ENCODE measurements at regions not wholly inside any gene's neighbourhood (a gene's known extent, or its start where the extent isn't known, plus 50 kb on each side); places are given as distances from the start of the nearest gene placed in this dataset.

DNA sequence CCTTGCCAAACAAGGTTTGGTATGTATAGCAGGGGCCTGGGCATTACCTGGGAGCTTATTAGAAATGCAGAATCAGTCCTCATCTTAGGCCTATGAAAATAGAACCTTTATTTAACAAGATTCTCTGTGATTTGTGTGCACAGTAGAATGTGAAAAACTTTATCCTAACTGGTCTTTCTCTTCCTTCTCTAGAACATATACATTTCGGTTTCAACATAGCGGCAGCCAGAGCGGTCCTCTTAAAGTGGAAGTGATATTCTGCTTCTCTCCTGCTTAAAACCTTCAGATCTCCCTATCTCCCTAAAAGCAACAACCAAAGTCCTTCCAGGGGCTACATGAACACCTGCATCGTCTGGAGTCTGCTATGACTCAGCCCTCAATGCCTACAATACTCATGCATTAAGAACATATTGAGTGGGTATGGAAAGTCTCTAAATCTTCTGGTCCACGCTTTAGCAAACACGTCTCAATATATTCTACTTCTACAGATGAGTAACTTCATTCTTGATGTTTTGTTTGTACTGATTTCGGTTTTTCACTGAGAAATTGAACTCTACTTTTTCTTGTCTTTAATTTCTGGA, 84.5 kb downstream of the SPRY2 start (continued):
- TF ChIP-seq, protein P1, sequence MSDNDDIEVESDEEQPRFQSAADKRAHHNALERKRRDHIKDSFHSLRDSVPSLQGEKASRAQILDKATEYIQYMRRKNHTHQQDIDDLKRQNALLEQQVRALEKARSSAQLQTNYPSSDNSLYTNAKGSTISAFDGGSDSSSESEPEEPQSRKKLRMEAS (IDR thresholded peaks at IDR 0.05; ENCODE audit: low read depth, low read length) = no peak
- TF ChIP-seq EED (IDR thresholded peaks at IDR 0.05; ENCODE audit: low read depth) (peak; percentile 96), ZNF217 (IDR thresholded peaks at IDR 0.05) (0 out of 2 replicates have a peak, but pooled peaks have one; percentile 44), SUPT20H (IDR thresholded peaks at IDR 0.05; ENCODE audit: borderline replicate concordance, control insufficient read depth, low read depth, low read length) (no peak), MTA2 (IDR thresholded peaks at IDR 0.05; ENCODE audit: low read depth) (peak; percentile 61; the same call in 1 of the 2 replicates), ZNF622 (IDR thresholded peaks at IDR 0.05) (no peak), NR2C2 (IDR thresholded peaks at IDR 0.05; ENCODE audit: borderline replicate concordance, control insufficient read depth, insufficient read length, low read depth) (no peak), SRF (IDR thresholded peaks at IDR 0.05; ENCODE audit: low read depth in 2 of 2, low read length in 2 of 2) (no peak), ASH2L (IDR thresholded peaks at IDR 0.05; ENCODE audit: borderline replicate concordance, low read depth) (no peak), BRCA1 (IDR thresholded peaks at IDR 0.05; ENCODE audit: low read depth, low read length) (no peak), POU2F2 (IDR thresholded peaks at IDR 0.05; ENCODE audit: borderline replicate concordance, low read depth, low read length) (0 out of 3 replicates have a peak, but pooled peaks have one; percentile 15), MTA3 (IDR thresholded peaks at IDR 0.05; ENCODE audit: borderline replicate concordance, low read length) (0 out of 2 replicates have a peak, but pooled peaks have one; percentile 47), TCF7 (IDR thresholded peaks at IDR 0.05; ENCODE audit: borderline replicate concordance) (no peak), ZNF384 (IDR thresholded peaks at IDR 0.05; ENCODE audit: borderline replicate concordance, low read depth, low read length) (no peak), BCL11A (IDR thresholded peaks at IDR 0.05; ENCODE audit: low read depth, low read length) (peak; percentile 60; the same call in 1 of the 2 replicates), FOS (IDR thresholded peaks at IDR 0.05; ENCODE audit: borderline replicate concordance, extremely low read depth, insufficient read length) (no peak), SMARCA5 (IDR thresholded peaks at IDR 0.05) (no peak; the same call in 1 of the 2 replicates)
- TF ChIP-seq, protein P2, sequence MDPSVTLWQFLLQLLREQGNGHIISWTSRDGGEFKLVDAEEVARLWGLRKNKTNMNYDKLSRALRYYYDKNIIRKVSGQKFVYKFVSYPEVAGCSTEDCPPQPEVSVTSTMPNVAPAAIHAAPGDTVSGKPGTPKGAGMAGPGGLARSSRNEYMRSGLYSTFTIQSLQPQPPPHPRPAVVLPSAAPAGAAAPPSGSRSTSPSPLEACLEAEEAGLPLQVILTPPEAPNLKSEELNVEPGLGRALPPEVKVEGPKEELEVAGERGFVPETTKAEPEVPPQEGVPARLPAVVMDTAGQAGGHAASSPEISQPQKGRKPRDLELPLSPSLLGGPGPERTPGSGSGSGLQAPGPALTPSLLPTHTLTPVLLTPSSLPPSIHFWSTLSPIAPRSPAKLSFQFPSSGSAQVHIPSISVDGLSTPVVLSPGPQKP (IDR thresholded peaks at IDR 0.05; ENCODE audit: low read depth, low read length) = no peak
- TF ChIP-seq, protein P3, sequence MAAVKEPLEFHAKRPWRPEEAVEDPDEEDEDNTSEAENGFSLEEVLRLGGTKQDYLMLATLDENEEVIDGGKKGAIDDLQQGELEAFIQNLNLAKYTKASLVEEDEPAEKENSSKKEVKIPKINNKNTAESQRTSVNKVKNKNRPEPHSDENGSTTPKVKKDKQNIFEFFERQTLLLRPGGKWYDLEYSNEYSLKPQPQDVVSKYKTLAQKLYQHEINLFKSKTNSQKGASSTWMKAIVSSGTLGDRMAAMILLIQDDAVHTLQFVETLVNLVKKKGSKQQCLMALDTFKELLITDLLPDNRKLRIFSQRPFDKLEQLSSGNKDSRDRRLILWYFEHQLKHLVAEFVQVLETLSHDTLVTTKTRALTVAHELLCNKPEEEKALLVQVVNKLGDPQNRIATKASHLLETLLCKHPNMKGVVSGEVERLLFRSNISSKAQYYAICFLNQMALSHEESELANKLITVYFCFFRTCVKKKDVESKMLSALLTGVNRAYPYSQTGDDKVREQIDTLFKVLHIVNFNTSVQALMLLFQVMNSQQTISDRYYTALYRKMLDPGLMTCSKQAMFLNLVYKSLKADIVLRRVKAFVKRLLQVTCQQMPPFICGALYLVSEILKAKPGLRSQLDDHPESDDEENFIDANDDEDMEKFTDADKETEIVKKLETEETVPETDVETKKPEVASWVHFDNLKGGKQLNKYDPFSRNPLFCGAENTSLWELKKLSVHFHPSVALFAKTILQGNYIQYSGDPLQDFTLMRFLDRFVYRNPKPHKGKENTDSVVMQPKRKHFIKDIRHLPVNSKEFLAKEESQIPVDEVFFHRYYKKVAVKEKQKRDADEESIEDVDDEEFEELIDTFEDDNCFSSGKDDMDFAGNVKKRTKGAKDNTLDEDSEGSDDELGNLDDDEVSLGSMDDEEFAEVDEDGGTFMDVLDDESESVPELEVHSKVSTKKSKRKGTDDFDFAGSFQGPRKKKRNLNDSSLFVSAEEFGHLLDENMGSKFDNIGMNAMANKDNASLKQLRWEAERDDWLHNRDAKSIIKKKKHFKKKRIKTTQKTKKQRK (IDR thresholded peaks at IDR 0.05; ENCODE audit: low read depth, low read length) = no peak
- TF ChIP-seq, protein P4, sequence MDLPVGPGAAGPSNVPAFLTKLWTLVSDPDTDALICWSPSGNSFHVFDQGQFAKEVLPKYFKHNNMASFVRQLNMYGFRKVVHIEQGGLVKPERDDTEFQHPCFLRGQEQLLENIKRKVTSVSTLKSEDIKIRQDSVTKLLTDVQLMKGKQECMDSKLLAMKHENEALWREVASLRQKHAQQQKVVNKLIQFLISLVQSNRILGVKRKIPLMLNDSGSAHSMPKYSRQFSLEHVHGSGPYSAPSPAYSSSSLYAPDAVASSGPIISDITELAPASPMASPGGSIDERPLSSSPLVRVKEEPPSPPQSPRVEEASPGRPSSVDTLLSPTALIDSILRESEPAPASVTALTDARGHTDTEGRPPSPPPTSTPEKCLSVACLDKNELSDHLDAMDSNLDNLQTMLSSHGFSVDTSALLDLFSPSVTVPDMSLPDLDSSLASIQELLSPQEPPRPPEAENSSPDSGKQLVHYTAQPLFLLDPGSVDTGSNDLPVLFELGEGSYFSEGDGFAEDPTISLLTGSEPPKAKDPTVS (IDR thresholded peaks at IDR 0.05; ENCODE audit: low read depth, low read length) = no peak
- TF ChIP-seq, protein P5, sequence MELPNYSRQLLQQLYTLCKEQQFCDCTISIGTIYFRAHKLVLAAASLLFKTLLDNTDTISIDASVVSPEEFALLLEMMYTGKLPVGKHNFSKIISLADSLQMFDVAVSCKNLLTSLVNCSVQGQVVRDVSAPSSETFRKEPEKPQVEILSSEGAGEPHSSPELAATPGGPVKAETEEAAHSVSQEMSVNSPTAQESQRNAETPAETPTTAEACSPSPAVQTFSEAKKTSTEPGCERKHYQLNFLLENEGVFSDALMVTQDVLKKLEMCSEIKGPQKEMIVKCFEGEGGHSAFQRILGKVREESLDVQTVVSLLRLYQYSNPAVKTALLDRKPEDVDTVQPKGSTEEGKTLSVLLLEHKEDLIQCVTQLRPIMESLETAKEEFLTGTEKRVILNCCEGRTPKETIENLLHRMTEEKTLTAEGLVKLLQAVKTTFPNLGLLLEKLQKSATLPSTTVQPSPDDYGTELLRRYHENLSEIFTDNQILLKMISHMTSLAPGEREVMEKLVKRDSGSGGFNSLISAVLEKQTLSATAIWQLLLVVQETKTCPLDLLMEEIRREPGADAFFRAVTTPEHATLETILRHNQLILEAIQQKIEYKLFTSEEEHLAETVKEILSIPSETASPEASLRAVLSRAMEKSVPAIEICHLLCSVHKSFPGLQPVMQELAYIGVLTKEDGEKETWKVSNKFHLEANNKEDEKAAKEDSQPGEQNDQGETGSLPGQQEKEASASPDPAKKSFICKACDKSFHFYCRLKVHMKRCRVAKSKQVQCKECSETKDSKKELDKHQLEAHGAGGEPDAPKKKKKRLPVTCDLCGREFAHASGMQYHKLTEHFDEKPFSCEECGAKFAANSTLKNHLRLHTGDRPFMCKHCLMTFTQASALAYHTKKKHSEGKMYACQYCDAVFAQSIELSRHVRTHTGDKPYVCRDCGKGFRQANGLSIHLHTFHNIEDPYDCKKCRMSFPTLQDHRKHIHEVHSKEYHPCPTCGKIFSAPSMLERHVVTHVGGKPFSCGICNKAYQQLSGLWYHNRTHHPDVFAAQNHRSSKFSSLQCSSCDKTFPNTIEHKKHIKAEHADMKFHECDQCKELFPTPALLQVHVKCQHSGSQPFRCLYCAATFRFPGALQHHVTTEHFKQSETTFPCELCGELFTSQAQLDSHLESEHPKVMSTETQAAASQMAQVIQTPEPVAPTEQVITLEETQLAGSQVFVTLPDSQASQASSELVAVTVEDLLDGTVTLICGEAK (IDR thresholded peaks at IDR 0.05; ENCODE audit: borderline replicate concordance) = peak; percentile 59; the same call in 1 of the 2 replicates

All from GM12878 (cell line).